ENCODE measurements at regions not wholly inside any gene's neighbourhood (a gene's known extent, or its start where the extent isn't known, plus 50 kb on each side); places are given as distances from the start of the nearest gene placed in this dataset.

DNA sequence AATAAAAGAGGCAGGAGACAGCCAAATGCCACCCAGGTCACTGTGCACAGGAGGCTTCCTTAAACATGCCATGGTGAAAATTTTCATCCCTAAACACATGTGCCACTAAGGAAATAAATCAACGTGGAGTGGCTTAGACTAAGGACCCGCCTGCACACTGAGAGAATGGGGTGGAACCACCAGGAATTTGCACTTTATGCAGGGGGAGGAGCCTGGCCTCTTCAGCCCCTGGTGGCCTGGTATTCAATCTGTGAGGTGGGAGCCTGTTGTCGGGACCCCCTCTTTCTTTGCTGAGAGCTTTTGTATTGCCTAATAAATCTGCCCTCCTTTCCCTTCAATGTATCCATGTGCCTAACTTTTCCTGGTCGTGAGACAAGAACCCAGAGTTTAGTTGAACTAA, 204.6 kb upstream of the NRP1 start:
- TF ChIP-seq CTCF (IDR thresholded peaks at IDR 0.05), result no peak
- ATAC-seq (no peak), DNase-seq (no peak)
- Histone ChIP-seq H3K4me3 (no peak overlapping the region), H3K27me3 (ENCODE audit: insufficient read depth in 3 of 3, low read length in 2 of 3) (no peaks in the 10 kb centered on the region), H3K36me3 (ENCODE audit: insufficient read depth in 1 of 2, low read depth in 1 of 2) (no peaks in the 10 kb centered on the region), H3K27ac (no peak overlapping the region), H3K9me3 (peaks cover 12% of the 10 kb centered on the region), H3K4me1 (no peaks in the 10 kb centered on the region)
- 57 to 67% (median 65%) methylated on average over 4 of the region's 4 CpGs for WGBS, 3 donors
- intact Hi-C loops (cut with DNase I), result no loop called here

GRCh38 chr10:33537066-33537465, 202.6 kb upstream of the NRP1 start:
- WGBS, 3 donors, result 87 to 91% (median 89%) methylated on average over 1 of the region's 1 CpG
- no peak for TF ChIP-seq CTCF (IDR thresholded peaks at IDR 0.05)
- ATAC-seq (no peak), DNase-seq (no peak)
- Histone ChIP-seq H3K27me3 (ENCODE audit: insufficient read depth in 3 of 3, low read length in 2 of 3) (no peaks in the 10 kb centered on the region), H3K27ac (no peak overlapping the region), H3K4me1 (no peaks in the 10 kb centered on the region), H3K36me3 (ENCODE audit: insufficient read depth in 1 of 2, low read depth in 1 of 2) (no peaks in the 10 kb centered on the region), H3K9me3 (no peaks in the 10 kb centered on the region), H3K4me3 (no peak overlapping the region)
- intact Hi-C loops (cut with DNase I), result no loop called here

- Histone ChIP-seq H3K27ac (no peak overlapping the region), H3K4me3 (no peak overlapping the region), H3K27me3 (ENCODE audit: insufficient read depth in 3 of 3, low read length in 2 of 3) (no peaks in the 10 kb centered on the region), H3K4me1 (no peaks in the 10 kb centered on the region), H3K9me3 (no peaks in the 10 kb centered on the region), H3K36me3 (ENCODE audit: insufficient read depth in 1 of 2, low read depth in 1 of 2) (no peaks in the 10 kb centered on the region)
- TF ChIP-seq CTCF (IDR thresholded peaks at IDR 0.05), result no peak
- ATAC-seq, result no peak
- intact Hi-C loops (cut with DNase I), result no loop called here
- 78 to 89% (median 82%) methylated on average over 3 of the region's 3 CpGs for WGBS, 3 donors
- DNase-seq, result no peak
These were observed 202.0 kb upstream of the NRP1 start for GRCh38 chr10:33536508-33536907.

- no peak for ATAC-seq
- no peaks in the 10 kb centered on the region for H3K27me3 ChIP-seq (ENCODE audit: insufficient read depth in 3 of 3, low read length in 2 of 3)
- H3K27ac ChIP-seq, result no peak overlapping the region
- no peaks in the 10 kb centered on the region for H3K9me3 ChIP-seq
- intact Hi-C loops (cut with DNase I), result no loop called here
- TF ChIP-seq CTCF (IDR thresholded peaks at IDR 0.05), result no peak
- no peaks in the 10 kb centered on the region for H3K36me3 ChIP-seq (ENCODE audit: insufficient read depth in 1 of 2, low read depth in 1 of 2)
- no peaks in the 10 kb centered on the region for H3K4me1 ChIP-seq
- DNase-seq, result no peak
- no peak overlapping the region for H3K4me3 ChIP-seq
These were observed 201.4 kb upstream of the NRP1 start for GRCh38 chr10:33535866-33536265.

DNA sequence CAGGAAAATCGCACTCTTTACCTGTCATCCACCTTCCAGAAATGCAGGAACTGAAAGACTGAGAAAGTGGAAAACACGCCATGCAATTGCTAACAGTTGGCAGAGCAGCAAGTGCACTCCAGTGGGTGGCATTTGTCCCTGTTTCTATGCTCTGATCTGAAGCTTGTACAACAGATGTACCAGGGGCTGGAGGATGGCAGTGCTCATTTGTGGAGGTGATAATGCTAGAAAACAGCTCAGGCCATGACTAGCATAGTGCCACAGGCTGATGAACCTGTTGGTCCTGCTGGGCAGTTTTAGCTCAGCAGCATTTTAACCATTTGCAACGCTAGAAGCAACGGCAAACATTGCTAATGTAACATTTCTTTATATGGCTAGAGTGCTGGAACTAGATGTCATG, 199.9 kb upstream of the NRP1 start:
- no peak for ATAC-seq
- Histone ChIP-seq H3K36me3 (ENCODE audit: insufficient read depth in 1 of 2, low read depth in 1 of 2) (no peaks in the 10 kb centered on the region), H3K4me1 (no peaks in the 10 kb centered on the region), H3K9me3 (no peaks in the 10 kb centered on the region), H3K27me3 (ENCODE audit: insufficient read depth in 3 of 3, low read length in 2 of 3) (no peaks in the 10 kb centered on the region), H3K4me3 (no peak overlapping the region), H3K27ac (no peak overlapping the region)
- intact Hi-C loops (cut with DNase I), result no loop called here
- no peak for TF ChIP-seq CTCF (IDR thresholded peaks at IDR 0.05)
- DNase-seq, result no peak
- WGBS, 3 donors, result 73 to 87% (median 75%) methylated on average over 4 of the region's 4 CpGs

Data from psoas muscle (tissue), 7 donors.